B cell (primary cell): ENCODE measurements at regions not wholly inside any gene's neighbourhood (a gene's known extent, or its start where the extent isn't known, plus 50 kb on each side); places are given as distances from the start of the nearest gene placed in this dataset.

Experiments used
- ATAC-seq: fragments of 200-7000 bp; cut with Tn5 transposase; one replicate; pipeline ENCODE4 v1.10.0; 2021; ENCODE audit warnings: low read depth, mild to moderate bottlenecking, moderate number of reproducible peaks, moderate library complexity
- CTCF ChIA-PET: fragments of 350-600 bp; sonication (Branson Sonifier 250); formaldehyde crosslinking; loops from one replicate; lab custom pipeline; 2021; ENCODE audit warnings: antibody characterized with exemption, inconsistent platforms; lab: Charles Lee
- POLR2A ChIA-PET: fragments of 350-600 bp; sonication (Branson Sonifier 250); formaldehyde crosslinking; loops from one replicate; lab custom pipeline; 2021; ENCODE audit warnings: antibody characterized with exemption; lab: Charles Lee
- DNase-seq: peaks from one replicate; pipeline ENCODE4 v3.0.0; 2013
- H2AFZ ChIP-seq: 2 replicates; pipeline ENCODE4 v1.6.1; 2012; ENCODE audit warnings: mild to moderate bottlenecking, low read depth, low read length; ENCODE audit not compliant: insufficient read depth, poor library complexity, severe bottlenecking
- H3K27ac ChIP-seq, 2 donors: 1 replicate in 1 of 2; 2 replicates in 1 of 2; pipeline ENCODE4 v1.5.1; 2012 to 2013; ENCODE audit warnings: low read length in 2 of 2, mild to moderate bottlenecking in 2 of 2, moderate library complexity in 1 of 2
- H3K27me3 ChIP-seq, 4 experiments: fragments of 200-600 bp in 1 of 4; sonication (generic) in 1 of 4; replicated peaks in 1 of 4; 1 replicate in 2 of 4; 2 replicates in 2 of 4; pipeline versions ENCODE4 v1.6.1 to v1.7.0; 2013 to 2016; ENCODE audit warnings: low read length in 3 of 4, mild to moderate bottlenecking in 2 of 4, mixed read lengths in 1 of 4, moderate library complexity in 1 of 4; ENCODE audit not compliant: insufficient read depth in 4 of 4, control insufficient read depth in 3 of 4; ENCODE audit errors: control extremely low read depth in 1 of 4
- H3K36me3 ChIP-seq, 2 experiments: replicated peaks in 1 of 2; 1 replicate in 1 of 2; 2 replicates in 1 of 2; pipeline versions ENCODE4 v1.6.1 to v1.7.1; 2013; ENCODE audit warnings: low read length in 1 of 2; ENCODE audit not compliant: insufficient read depth in 2 of 2, control insufficient read depth in 1 of 2; ENCODE audit errors: control extremely low read depth in 1 of 2, extremely low read depth in 1 of 2
- H3K4me1 ChIP-seq, 2 donors: fragments of 200-600 bp in 1 of 2; sonication (generic) in 1 of 2; 1 replicate in 1 of 2; 2 replicates in 1 of 2; pipeline versions ENCODE4 v1.5.1 to v1.6.1; 2013 to 2017; ENCODE audit warnings: low read length in 2 of 2; ENCODE audit not compliant: control insufficient read depth in 2 of 2, insufficient read depth in 2 of 2
- H3K4me2 ChIP-seq: replicated peaks from 2 replicates; pipeline ENCODE3; 2012; ENCODE audit warnings: mild to moderate bottlenecking, low read depth, low read length; ENCODE audit not compliant: poor library complexity, severe bottlenecking
- H3K4me3 ChIP-seq, 5 experiments: fragments of 200-600 bp in 1 of 5; sonication (generic) in 1 of 5; 1 replicate in 3 of 5; 2 replicates in 2 of 5; pipeline versions ENCODE4 v1.5.1 to v1.7.0; 2011 to 2016; ENCODE audit warnings: low read length in 4 of 5, mild to moderate bottlenecking in 4 of 5, low read depth in 2 of 5, control low read depth in 1 of 5, moderate library complexity in 1 of 5; ENCODE audit not compliant: insufficient read depth in 1 of 5; ENCODE audit errors: control extremely low read depth in 1 of 5, extremely low read depth in 1 of 5
- H3K79me2 ChIP-seq: fragments of 200-600 bp; sonication (generic); one replicate; pipeline ENCODE4 v1.6.0; 2016; ENCODE audit warnings: low read length; ENCODE audit not compliant: control insufficient read depth, insufficient read depth
- H3K9ac ChIP-seq: fragments of 200-600 bp; sonication (generic); 2 replicates; pipeline ENCODE4 v1.6.1; 2017; ENCODE audit warnings: mild to moderate bottlenecking, low read length, moderate library complexity
- H3K9me3 ChIP-seq, 3 donors: one replicate each; pipeline versions ENCODE4 v1.6.1 to v1.7.1; 2013; ENCODE audit warnings: low read length in 2 of 3; ENCODE audit not compliant: control insufficient read depth in 2 of 3, insufficient read depth in 1 of 3; ENCODE audit errors: control extremely low read depth in 1 of 3
- H4K20me1 ChIP-seq: 2 replicates; pipeline ENCODE4 v1.6.0; 2012; ENCODE audit warnings: mild to moderate bottlenecking, low read length; ENCODE audit not compliant: insufficient read depth, control insufficient read depth, poor library complexity, severe bottlenecking
- H3K27ac Mint-ChIP-seq: one replicate; pipeline ENCODE4 v1.8.0; 2021; ENCODE audit warnings: mixed read lengths
- H3K27me3 Mint-ChIP-seq: one replicate; pipeline ENCODE4 v1.8.0; 2021; ENCODE audit warnings: mixed read lengths
- H3K4me1 Mint-ChIP-seq: one replicate; pipeline ENCODE4 v1.8.0; 2021; ENCODE audit warnings: mixed read lengths
- H3K4me3 Mint-ChIP-seq: one replicate; pipeline ENCODE4 v1.8.0; 2021; ENCODE audit warnings: mixed read lengths
- H3K9me3 Mint-ChIP-seq: one replicate; pipeline ENCODE4 v1.8.0; 2022; ENCODE audit warnings: mixed read lengths; ENCODE audit not compliant: insufficient read depth
- EZH2 ChIP-seq: IDR thresholded peaks from 2 replicates; pipeline ENCODE4 v1.6.1; 2012; ENCODE audit warnings: borderline replicate concordance, low read depth, mild to moderate bottlenecking, moderate library complexity, low read length; ENCODE audit not compliant: insufficient read depth, poor library complexity, severe bottlenecking
- WGBS: methylation state at CpG from one replicate; pipeline ENCODE4 v1.1.5; 2013; ENCODE audit warnings: missing lambda C conversion rate; ENCODE audit not compliant: insufficient coverage; 5-methylcytosine and 5-hydroxymethylcytosine counted together
- intact Hi-C: fragments of 100-400 bp; cut with micrococcal nuclease; formaldehyde crosslinking; loops from one replicate; pipeline ENCODE4 v1.10.0; 2022
- TF ChIP-seq, protein P1 (sequence below): fragments of 200-600 bp; IDR thresholded peaks from one replicate; pipeline ENCODE4 v1.8.0; 2022; ENCODE audit warnings: antibody characterized with exemption, mild to moderate bottlenecking

GRCh38 chr10:83760142-83760541 lies 379.2 kb upstream of the GHITM start:
- POLR2A ChIA-PET = no interaction called here
- H3K79me2 ChIP-seq = no peaks in the 10 kb centered on the region
- no peaks in the 10 kb centered on the region for H3K27me3 ChIP-seq
- intact Hi-C loops = no loop called here
- peaks cover 0 to 6% (median 0%) of the 10 kb centered on the region in 3 donors for H3K9me3 ChIP-seq
- TF ChIP-seq EZH2 = no peak
- TF ChIP-seq, protein P1, sequence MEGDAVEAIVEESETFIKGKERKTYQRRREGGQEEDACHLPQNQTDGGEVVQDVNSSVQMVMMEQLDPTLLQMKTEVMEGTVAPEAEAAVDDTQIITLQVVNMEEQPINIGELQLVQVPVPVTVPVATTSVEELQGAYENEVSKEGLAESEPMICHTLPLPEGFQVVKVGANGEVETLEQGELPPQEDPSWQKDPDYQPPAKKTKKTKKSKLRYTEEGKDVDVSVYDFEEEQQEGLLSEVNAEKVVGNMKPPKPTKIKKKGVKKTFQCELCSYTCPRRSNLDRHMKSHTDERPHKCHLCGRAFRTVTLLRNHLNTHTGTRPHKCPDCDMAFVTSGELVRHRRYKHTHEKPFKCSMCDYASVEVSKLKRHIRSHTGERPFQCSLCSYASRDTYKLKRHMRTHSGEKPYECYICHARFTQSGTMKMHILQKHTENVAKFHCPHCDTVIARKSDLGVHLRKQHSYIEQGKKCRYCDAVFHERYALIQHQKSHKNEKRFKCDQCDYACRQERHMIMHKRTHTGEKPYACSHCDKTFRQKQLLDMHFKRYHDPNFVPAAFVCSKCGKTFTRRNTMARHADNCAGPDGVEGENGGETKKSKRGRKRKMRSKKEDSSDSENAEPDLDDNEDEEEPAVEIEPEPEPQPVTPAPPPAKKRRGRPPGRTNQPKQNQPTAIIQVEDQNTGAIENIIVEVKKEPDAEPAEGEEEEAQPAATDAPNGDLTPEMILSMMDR = no peak
- no peak overlapping the region for H3K27ac ChIP-seq
- H2AFZ ChIP-seq = no peak overlapping the region
- Mint-ChIP-seq H3K9me3 (peaks cover 7% of the 10 kb centered on the region), H3K4me1 (no peaks in the 10 kb centered on the region), H3K27ac (no peak overlapping the region), H3K27me3 (no peaks in the 10 kb centered on the region), H3K4me3 (no peak overlapping the region)
- H3K4me1 ChIP-seq = no peaks in the 10 kb centered on the region
- ATAC-seq (no peak), DNase-seq (no peak)
- no peak overlapping the region for H3K4me2 ChIP-seq
- CTCF ChIA-PET = no interaction called here
- H3K36me3 ChIP-seq = no peaks in the 10 kb centered on the region
- no peak overlapping the region for H3K9ac ChIP-seq
- WGBS = no CpG with 5 or more reads among the region's 2 CpGs
- no peak overlapping the region for H3K4me3 ChIP-seq
- H4K20me1 ChIP-seq = no peaks in the 10 kb centered on the region

DNA sequence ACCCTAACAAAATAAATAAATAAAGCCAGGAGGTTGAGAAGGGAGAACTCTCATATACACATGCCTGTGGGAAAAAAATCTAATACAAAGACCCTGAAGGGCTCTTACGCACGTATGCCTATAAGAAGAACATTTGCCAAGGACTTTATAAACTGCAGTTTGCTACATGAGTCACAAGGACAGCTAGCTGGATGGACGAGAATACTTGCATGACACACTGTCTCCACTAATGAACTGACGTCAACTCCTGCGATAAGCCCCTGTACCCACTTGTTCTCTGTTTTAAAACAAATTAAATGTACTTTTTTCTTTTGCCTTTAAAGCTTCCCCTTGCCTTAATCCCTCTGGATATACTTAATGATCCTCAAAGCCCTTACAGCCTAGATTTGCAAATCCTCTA lies 374.6 kb upstream of the GHITM start:
- Histone ChIP-seq H3K4me2 (no peak overlapping the region), H3K36me3 (no peaks in the 10 kb centered on the region), H3K9me3 (peaks cover 0 to 3% (median 0%) of the 10 kb centered on the region in 3 donors), H4K20me1 (no peaks in the 10 kb centered on the region), H2AFZ (no peak overlapping the region), H3K27ac (no peak overlapping the region), H3K9ac (no peak overlapping the region), H3K4me1 (no peaks in the 10 kb centered on the region), H3K4me3 (no peak overlapping the region), H3K79me2 (no peaks in the 10 kb centered on the region), H3K27me3 (no peaks in the 10 kb centered on the region)
- ChIA-PET CTCF (no interaction called here), POLR2A (no interaction called here)
- intact Hi-C loops = no loop called here
- no peaks in the 10 kb centered on the region for H3K27me3 Mint-ChIP-seq
- H3K9me3 Mint-ChIP-seq = peaks cover 5% of the 10 kb centered on the region
- TF ChIP-seq, protein P1 = no peak
- no peak for TF ChIP-seq EZH2
- no peak overlapping the region for H3K27ac Mint-ChIP-seq
- H3K4me3 Mint-ChIP-seq = no peak overlapping the region
- ATAC-seq = no peak
- no peaks in the 10 kb centered on the region for H3K4me1 Mint-ChIP-seq
- 90% methylated on average over 5 of the region's 5 CpGs for WGBS
- DNase-seq = no peak
